ENCODE measurements at regions not wholly inside any gene's neighbourhood (a gene's known extent, or its start where the extent isn't known, plus 50 kb on each side); places are given as distances from the start of the nearest gene placed in this dataset.
"Not testable (repeated sequence)": the region's sequence is repeated elsewhere in the genome, so short reads cannot be mapped to it uniquely, and the experiment has no call there.

GRCh38 chr11:110514967-110515366 lies 85.2 kb downstream of the FDX1 start:
- DNase-seq = no peak

DNA sequence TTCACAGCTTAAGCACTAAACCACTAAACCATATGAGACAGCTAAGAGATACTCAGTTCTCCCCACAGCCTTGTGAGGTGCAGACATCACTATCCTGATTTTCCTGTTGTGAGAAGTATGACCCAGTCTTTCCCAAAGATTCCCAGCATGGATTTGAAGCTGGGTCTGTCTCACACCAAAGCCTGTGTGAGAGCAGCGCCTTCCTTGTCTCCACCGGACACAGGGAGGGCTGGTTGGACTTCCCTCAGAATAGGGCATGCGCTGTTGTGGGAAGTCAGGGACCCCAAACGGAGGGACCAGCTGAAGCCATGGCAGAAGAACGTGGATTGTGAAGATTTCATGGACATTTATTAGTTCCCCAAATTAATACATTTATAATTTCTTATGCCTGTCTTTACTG lies 87.6 kb downstream of the FDX1 start:
- DNase-seq = not testable (repeated sequence)

- DNase-seq = peak; percentile 69
Measured at GRCh38 chr11:110518809-110519514, 89.2 kb downstream of the FDX1 start.

DNA sequence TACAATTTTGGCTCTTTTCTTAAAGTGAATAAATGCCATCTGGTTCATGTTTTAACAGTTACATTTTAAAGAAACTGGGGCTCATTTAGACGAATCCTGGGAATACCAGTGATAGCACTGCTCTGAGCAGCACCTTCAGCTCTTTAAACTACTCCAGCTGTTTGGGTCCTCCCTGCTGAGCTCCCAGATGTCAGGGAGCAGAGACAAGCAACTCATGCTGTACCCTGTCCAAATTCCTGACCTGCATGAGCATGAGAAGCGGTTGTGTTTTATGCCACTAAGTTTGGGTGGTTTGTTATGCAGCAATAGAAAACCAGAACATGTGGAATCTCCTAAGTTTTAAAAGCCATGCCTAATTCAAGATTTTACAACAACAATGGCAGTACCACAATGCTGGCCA lies 90.0 kb downstream of the FDX1 start:
- DNase-seq = no peak

- DNase-seq = peak; percentile 35
Measured at GRCh38 chr11:110522471-110522870, 92.7 kb downstream of the FDX1 start.

DNA sequence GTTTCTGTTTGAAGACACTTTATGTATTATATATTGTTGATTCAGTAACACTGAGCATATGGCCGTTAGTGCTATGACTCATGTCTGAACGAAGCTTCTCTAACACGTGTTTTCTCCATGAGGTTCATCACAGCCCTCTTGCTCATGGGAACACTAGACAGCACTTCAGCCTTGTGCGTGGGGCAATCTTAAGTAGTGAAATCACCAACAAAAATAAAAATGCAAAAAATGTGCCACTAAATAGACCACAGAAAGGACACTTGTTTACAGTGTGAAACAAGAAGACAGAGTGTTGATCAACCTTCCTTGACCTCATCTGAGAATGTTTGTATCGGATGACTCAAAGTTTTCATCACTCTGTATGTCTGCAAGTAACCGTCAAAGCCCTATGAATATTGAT lies 94.5 kb downstream of the FDX1 start:
- DNase-seq = peak; percentile 92

- DNase-seq = peak; percentile 80
Measured at GRCh38 chr11:110525883-110526282, 96.1 kb downstream of the FDX1 start.

- DNase-seq = no peak
Measured at GRCh38 chr11:110526323-110526722, 96.6 kb downstream of the FDX1 start.
